NB4 (cell line): ENCODE measurements at regions not wholly inside any gene's neighbourhood (a gene's known extent, or its start where the extent isn't known, plus 50 kb on each side); places are given as distances from the start of the nearest gene placed in this dataset.

Source experiments
- DNase-seq: peaks from one replicate; pipeline ENCODE4 v3.0.0; 2010; ENCODE audit warnings: low read depth
- H3K4me3 ChIP-seq: one replicate; pipeline ENCODE4 v1.5.1; 2011; ENCODE audit warnings: mild to moderate bottlenecking, low read depth, low read length, moderate library complexity
- CTCF ChIP-seq: IDR thresholded peaks from one replicate; pipeline ENCODE4 v1.5.1; 2012; ENCODE audit warnings: low read depth, low read length
- MYC ChIP-seq: IDR thresholded peaks from 2 replicates; pipeline ENCODE4 v1.6.1; 2011; ENCODE audit warnings: low read depth, low read length
- POLR2A ChIP-seq: IDR thresholded peaks from 2 replicates; pipeline ENCODE4 v1.6.1; 2011; ENCODE audit warnings: mild to moderate bottlenecking; ENCODE audit not compliant: insufficient read length; ENCODE audit errors: extremely low read depth
- TF ChIP-seq, protein P1 (sequence below): IDR thresholded peaks from 2 replicates; pipeline ENCODE4 v1.6.1; 2011; ENCODE audit warnings: low read depth, low read length

DNA sequence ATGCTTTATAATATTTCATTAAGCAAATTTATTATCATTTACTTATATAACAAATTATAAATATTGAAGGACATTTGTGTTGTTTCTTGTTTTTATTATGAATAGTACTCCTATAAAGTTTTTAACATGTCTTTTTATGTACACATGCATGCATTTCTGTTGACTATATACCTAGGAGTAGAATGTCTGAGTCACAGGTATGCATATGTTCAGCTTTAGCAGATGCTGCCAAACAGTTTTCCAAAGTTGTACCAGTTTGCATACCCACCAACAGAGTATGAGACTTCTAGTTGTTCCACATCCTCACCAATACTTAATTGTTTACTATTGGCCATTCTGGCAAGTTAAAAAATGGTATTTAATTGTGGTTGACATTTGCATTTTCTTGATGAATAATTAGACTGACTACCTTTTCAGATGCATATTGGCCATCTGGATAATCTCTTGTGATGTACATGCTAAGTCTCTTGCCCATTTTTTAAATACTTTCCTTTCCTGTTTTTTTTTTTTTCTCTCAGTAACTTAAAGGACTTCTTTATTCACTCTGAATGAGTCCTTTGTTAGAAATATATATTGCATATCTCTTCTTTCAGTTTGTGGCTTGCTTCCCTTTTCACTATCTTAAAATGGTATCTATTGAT is 132.2 kb upstream of the TRIM2 start:
- TF ChIP-seq, protein P1, sequence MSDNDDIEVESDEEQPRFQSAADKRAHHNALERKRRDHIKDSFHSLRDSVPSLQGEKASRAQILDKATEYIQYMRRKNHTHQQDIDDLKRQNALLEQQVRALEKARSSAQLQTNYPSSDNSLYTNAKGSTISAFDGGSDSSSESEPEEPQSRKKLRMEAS = no peak
- TF ChIP-seq MYC = no peak
- TF ChIP-seq POLR2A = no peak
- TF ChIP-seq CTCF = no peak
- no peak overlapping the region for H3K4me3 ChIP-seq
- no peak for DNase-seq

- H3K4me3 ChIP-seq = no peak overlapping the region
- no peak for TF ChIP-seq MYC
- TF ChIP-seq POLR2A = no peak
- no peak for TF ChIP-seq CTCF
- TF ChIP-seq, protein P1 = no peak
- DNase-seq = no peak
Measured at GRCh38 chr4:153072661-153073060, 131.6 kb upstream of the TRIM2 start.

DNA sequence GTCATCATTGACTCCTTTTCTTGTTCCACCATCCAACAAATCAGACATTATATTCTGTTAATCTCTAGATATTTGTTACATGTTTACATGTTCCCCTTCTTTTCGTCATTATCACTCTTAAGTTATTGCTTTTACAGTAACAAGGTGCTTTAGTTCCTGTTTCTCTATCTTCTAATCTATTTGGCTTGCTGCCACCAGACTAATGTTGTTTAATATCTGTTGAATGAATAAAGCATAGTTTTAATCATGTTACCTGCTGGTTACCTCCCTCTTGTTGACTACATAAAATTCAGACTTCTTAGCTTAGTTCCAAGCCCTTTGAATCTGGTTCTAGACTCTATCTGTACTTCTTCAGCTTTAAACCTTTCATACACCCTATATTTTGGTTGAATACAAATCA is 129.8 kb upstream of the TRIM2 start:
- DNase-seq = no peak
- no peak for TF ChIP-seq MYC
- TF ChIP-seq, protein P1 = no peak
- TF ChIP-seq POLR2A = no peak
- TF ChIP-seq CTCF = no peak
- no peak overlapping the region for H3K4me3 ChIP-seq

GRCh38 chr4:153074936-153075630 is 129.2 kb upstream of the TRIM2 start:
- DNase-seq = no peak
- no peak for TF ChIP-seq MYC
- TF ChIP-seq CTCF = no peak
- TF ChIP-seq, protein P1 = no peak
- TF ChIP-seq POLR2A = no peak
- H3K4me3 ChIP-seq = no peak overlapping the region

GRCh38 chr4:153075836-153076518 is 128.3 kb upstream of the TRIM2 start:
- no peak overlapping the region for H3K4me3 ChIP-seq
- TF ChIP-seq POLR2A (no peak), MYC (no peak), CTCF (no peak)
- TF ChIP-seq, protein P1 = no peak
- no peak for DNase-seq
